Gastroesophageal sphincter (tissue), 4 donors: ENCODE measurements at regions not wholly inside any gene's neighbourhood (a gene's known extent, or its start where the extent isn't known, plus 50 kb on each side); places are given as distances from the start of the nearest gene placed in this dataset.
A peak's percentile ranks its signal among the peaks of the same experiment; 100 is the strongest.

Experiments used
- ATAC-seq: fragments of 150-250 bp; one replicate; pipeline ENCODE4 v1.9.1; 2016; ENCODE audit warnings: mild to moderate bottlenecking, moderate library complexity
- H3K27ac ChIP-seq, 4 donors: fragments of 200-600 bp; sonication (generic) in 3 of 4; 1 replicate in 3 of 4; 2 replicates in 1 of 4; pipeline ENCODE4 v1.5.1; 2016 to 2019
- H3K27me3 ChIP-seq: fragments of 200-600 bp; sonication (generic); one replicate; pipeline ENCODE4 v1.5.1; 2019
- H3K36me3 ChIP-seq, 2 donors: fragments of 200-600 bp; sonication (generic); one replicate each; pipeline ENCODE4 v1.5.1; 2019; ENCODE audit warnings: control low read depth in 1 of 2
- H3K4me1 ChIP-seq, 3 donors: fragments of 200-600 bp; sonication (generic); 1 replicate in 2 of 3; 2 replicates in 1 of 3; pipeline ENCODE4 v1.5.1; 2016 to 2019; ENCODE audit warnings: control low read depth in 2 of 3
- H3K4me3 ChIP-seq, 2 donors: fragments of 200-600 bp; sonication (generic); one replicate each; pipeline ENCODE4 v1.5.1; 2019; ENCODE audit warnings: mild to moderate bottlenecking in 1 of 2, moderate library complexity in 1 of 2
- H3K9me3 ChIP-seq, 3 donors: fragments of 200-600 bp; sonication (generic); one replicate each; pipeline ENCODE4 v1.5.1; 2017 to 2019; ENCODE audit warnings: control low read depth in 2 of 3
- EP300 ChIP-seq: sonication (generic); formaldehyde crosslinking; IDR thresholded peaks from one replicate; pipeline ENCODE4 v1.6.1; 2017; ENCODE audit warnings: antibody characterized with exemption, mild to moderate bottlenecking
- POLR2A ChIP-seq, 2 donors: fragments of 450-650 bp; IDR thresholded peaks; one replicate each; pipeline ENCODE4 v1.6.1; 2017; ENCODE audit warnings: antibody characterized with exemption in 2 of 2, mild to moderate bottlenecking in 2 of 2, moderate library complexity in 1 of 2
- POLR2AphosphoS5 ChIP-seq: sonication (generic); formaldehyde crosslinking; IDR thresholded peaks from one replicate; pipeline ENCODE4 v1.6.1; 2017; ENCODE audit warnings: antibody characterized with exemption
- WGBS, 2 donors: methylation state at CpG; one replicate each; pipeline ENCODE4 v1.1.5; 2018; ENCODE audit warnings: low coverage in 1 of 2; 5-methylcytosine and 5-hydroxymethylcytosine counted together
- TF ChIP-seq, protein P1 (sequence below), 4 experiments: fragments of 200-600 bp in 2 of 4; fragments of 450-650 bp in 2 of 4; sonication (generic) in 1 of 4; IDR thresholded peaks; one replicate each; pipeline ENCODE4 v1.5.1; 2017 to 2019; ENCODE audit warnings: antibody characterized with exemption in 4 of 4, mild to moderate bottlenecking in 2 of 4, moderate library complexity in 2 of 4

DNA sequence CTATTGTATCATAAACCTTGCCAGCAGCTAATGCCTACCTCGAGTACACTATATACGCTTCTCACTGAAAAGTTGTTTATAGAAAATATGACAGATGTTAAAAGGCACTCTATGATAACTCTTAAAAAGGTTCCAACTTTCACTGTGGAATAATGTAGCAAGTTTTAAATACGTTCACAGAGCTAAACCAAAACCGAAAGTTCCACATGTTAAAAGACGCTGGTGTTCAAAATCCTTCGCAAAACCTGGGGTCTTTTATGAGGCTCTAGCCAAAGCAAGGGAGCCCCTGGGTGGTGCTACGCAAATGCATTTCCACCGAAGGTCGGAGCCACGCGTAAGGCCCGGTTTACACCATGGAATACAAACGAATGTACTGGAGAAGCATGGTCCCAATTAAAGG is 103.7 kb upstream of the TENM3 start:
- 17 to 29% methylated on average over 9 to 12 of the region's 13 CpGs for WGBS, 2 donors

DNA sequence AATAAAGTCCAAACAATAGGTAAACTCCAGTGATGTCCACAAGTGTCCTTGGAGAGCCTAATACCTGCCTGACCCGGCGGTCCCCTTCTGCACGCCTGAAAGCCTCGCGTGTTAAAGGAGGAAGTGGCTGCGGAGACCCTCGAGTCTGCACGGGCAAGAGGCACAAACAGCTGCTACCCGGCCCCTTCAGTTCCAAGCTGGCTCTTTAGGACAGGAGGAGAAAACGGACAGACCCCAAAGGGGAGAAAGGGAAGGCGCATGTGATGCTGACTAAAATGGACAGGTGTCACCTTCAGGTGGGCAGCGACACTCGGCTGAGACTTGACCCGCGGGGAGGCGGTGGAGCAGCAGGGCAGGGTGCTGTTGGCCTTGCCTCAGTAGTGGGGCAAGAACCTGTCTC is 102.7 kb upstream of the TENM3 start:
- TF ChIP-seq POLR2AphosphoS5, result no peak
- TF ChIP-seq, protein P1, sequence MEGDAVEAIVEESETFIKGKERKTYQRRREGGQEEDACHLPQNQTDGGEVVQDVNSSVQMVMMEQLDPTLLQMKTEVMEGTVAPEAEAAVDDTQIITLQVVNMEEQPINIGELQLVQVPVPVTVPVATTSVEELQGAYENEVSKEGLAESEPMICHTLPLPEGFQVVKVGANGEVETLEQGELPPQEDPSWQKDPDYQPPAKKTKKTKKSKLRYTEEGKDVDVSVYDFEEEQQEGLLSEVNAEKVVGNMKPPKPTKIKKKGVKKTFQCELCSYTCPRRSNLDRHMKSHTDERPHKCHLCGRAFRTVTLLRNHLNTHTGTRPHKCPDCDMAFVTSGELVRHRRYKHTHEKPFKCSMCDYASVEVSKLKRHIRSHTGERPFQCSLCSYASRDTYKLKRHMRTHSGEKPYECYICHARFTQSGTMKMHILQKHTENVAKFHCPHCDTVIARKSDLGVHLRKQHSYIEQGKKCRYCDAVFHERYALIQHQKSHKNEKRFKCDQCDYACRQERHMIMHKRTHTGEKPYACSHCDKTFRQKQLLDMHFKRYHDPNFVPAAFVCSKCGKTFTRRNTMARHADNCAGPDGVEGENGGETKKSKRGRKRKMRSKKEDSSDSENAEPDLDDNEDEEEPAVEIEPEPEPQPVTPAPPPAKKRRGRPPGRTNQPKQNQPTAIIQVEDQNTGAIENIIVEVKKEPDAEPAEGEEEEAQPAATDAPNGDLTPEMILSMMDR (IDR thresholded peaks at IDR 0.05), result no peak
- no peak for TF ChIP-seq EP300
- no peak for TF ChIP-seq POLR2A (IDR thresholded peaks at IDR 0.05)
- H3K36me3 ChIP-seq, result no peaks in the 10 kb centered on the region
- no peaks in the 10 kb centered on the region for H3K9me3 ChIP-seq
- ATAC-seq, result no peak
- H3K27me3 ChIP-seq, result peaks cover 46% of the 10 kb centered on the region
- no peak overlapping the region for H3K4me3 ChIP-seq
- no CpG with 5 or more reads among the region's 16 CpGs for WGBS, 2 donors
- no peak overlapping the region for H3K27ac ChIP-seq
- peaks cover 0 to 39% (median 3%) of the 10 kb centered on the region in 3 donors for H3K4me1 ChIP-seq

More for the DNA sequence above, 103.7 kb upstream of the TENM3 start:
- Histone ChIP-seq H3K9me3 (no peaks in the 10 kb centered on the region), H3K27me3 (peaks cover 36% of the 10 kb centered on the region), H3K4me3 (peak overlapping the region in 1 of 2 donors; percentile 40), H3K27ac (peak overlapping the region in 2 of 4 donors; percentile 29 to 44), H3K36me3 (no peaks in the 10 kb centered on the region), H3K4me1 (peaks cover 0 to 31% (median 0%) of the 10 kb centered on the region in 3 donors)
- no peak for ATAC-seq
- TF ChIP-seq POLR2AphosphoS5, result no peak

DNA sequence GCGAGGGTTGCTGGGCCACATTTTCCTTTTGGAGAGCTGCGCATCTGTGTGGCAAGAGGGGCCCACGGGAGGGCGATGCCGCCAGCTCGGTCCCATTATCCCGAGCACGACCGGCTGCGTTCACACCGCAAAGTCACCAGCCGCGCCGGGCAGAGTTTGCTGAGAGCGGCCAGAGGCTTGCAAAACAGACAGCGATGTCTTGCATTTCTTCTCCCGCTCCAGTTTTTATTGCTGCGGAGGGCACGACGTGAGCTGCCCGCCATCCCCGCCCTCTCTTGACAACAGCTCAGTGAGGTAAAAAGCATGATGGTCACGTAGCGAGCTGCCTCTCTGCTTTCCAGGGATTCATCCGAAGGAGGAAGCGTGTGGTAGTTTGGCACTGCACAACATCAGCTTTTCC is 102.1 kb upstream of the TENM3 start:
- TF ChIP-seq POLR2AphosphoS5 (no peak), EP300 (no peak), POLR2A (IDR thresholded peaks at IDR 0.05) (no peak)
- TF ChIP-seq, protein P1 (IDR thresholded peaks at IDR 0.05), result no peak
- no peak for ATAC-seq
- H3K4me3 ChIP-seq, result no peak overlapping the region
- WGBS, 2 donors, result 95% methylated on average over 4 of the region's 26 CpGs; no CpG with 5 or more reads in 1 of the 2 donors
- peaks cover 0 to 39% (median 3%) of the 10 kb centered on the region in 3 donors for H3K4me1 ChIP-seq
- H3K36me3 ChIP-seq, result no peaks in the 10 kb centered on the region
- H3K27me3 ChIP-seq, result peaks cover 52% of the 10 kb centered on the region
- no peaks in the 10 kb centered on the region for H3K9me3 ChIP-seq
- no peak overlapping the region for H3K27ac ChIP-seq

DNA sequence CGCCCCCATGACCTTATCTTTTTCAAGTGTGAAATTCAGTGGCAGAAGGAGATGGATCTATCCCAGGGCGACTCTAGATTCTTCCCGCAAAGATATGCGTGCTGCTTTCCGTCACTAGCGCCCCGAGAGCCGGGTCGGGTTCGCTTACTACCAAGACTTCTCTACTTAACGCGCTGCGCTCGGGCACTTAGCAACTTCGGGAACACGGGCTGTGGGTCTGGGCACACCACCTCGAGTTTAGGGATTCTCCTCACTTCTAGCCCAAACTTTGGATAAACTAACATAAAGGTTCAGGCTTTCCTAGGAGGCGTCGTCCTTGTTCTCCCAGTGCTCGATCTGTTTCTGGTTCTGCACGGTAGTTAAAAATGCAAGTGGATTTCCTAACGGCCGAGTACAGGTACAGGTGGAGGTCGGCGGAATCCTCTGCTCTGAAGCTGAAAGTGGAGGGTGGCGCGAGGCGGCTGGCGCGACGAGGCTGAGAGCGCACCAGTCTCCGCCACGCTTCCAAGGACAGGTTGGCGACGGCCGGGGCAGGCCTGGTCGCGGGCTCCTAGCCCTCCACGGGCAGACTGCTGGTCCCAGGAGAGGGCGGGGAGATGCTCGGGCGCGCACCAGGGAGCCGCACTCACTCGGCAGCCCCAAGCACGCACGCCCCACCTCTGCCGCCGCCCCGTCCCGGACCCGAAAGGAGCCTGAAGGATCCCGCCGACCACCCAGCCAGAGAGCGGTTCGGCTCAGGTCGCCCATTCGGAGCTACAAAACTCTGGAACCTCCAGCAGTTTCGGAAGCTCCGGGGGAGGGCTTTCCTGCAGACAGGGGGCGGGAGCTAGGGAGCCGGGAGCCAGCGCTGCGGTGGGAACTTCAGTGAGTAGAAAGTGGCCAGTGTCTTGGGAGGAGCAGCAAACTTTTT is 100.8 kb upstream of the TENM3 start:
- no peak for ATAC-seq
- peaks cover 60% of the 10 kb centered on the region for H3K27me3 ChIP-seq
- no peaks in the 10 kb centered on the region for H3K9me3 ChIP-seq
- peak overlapping the region in 3 of 4 donors; percentile 66 to 87 (median 75) for H3K27ac ChIP-seq
- no peaks in the 10 kb centered on the region for H3K36me3 ChIP-seq
- 59 to 81% methylated on average over 9 to 12 of the region's 65 CpGs for WGBS, 2 donors
- peaks cover 0 to 39% (median 3%) of the 10 kb centered on the region in 3 donors for H3K4me1 ChIP-seq
- peak overlapping the region in 1 of 2 donors; percentile 75 for H3K4me3 ChIP-seq
- TF ChIP-seq POLR2AphosphoS5 (no peak), EP300 (no peak), POLR2A (IDR thresholded peaks at IDR 0.05) (no peak)
- TF ChIP-seq, protein P1 (IDR thresholded peaks at IDR 0.05), result peak in 2 of 4 experiments; percentile 25 to 62

DNA sequence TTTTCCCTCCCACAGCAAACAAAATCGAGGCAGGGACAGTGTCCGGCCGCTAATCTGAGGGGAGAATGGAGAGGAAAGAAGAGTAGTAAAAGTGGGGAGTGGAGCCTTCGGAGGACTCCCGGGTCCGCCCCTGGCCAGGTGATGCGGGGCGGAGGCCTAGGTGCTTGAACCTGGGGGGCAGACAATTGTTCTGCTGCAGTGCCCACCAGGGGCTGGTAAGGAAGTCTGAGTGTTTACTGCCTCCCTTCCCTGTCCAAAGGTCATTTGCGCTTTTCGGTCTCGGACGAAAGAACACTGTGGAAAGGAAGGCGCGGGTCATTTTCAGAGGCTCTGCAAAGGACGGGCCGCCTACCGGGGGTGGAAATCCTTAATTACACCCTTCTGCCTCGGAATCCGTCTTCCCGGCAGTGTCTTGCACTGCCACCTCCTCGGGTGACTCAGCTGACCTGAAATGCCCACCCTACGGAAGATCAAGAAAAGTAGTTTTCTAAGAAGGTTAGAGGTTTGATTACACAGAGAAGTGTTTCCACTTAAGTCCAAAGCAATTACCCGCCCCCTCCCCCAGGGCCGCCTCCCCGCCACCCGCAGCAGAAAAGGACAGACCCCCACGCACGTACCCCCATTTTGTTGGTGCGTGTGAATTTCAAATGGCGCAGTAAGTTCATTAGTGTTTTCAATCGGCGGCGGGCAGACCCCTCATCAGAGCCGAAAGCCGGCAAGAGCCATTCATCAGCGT is 99.9 kb upstream of the TENM3 start:
- no peaks in the 10 kb centered on the region for H3K36me3 ChIP-seq
- TF ChIP-seq POLR2AphosphoS5 (no peak), EP300 (no peak), POLR2A (IDR thresholded peaks at IDR 0.05) (no peak)
- TF ChIP-seq, protein P1 (IDR thresholded peaks at IDR 0.05), result no peak
- peaks cover 67% of the 10 kb centered on the region for H3K27me3 ChIP-seq
- no peak for ATAC-seq
- peaks cover 0 to 39% (median 3%) of the 10 kb centered on the region in 3 donors for H3K4me1 ChIP-seq
- 3% methylated on average over 8 to 20 of the region's 36 CpGs for WGBS, 2 donors
- peak overlapping the region in 3 of 4 donors; percentile 66 to 87 (median 75) for H3K27ac ChIP-seq
- H3K4me3 ChIP-seq, result peak overlapping the region; percentile 74 to 75
- H3K9me3 ChIP-seq, result no peaks in the 10 kb centered on the region
